Suprapubic skin (tissue), 4 donors: ENCODE measurements at regions not wholly inside any gene's neighbourhood (a gene's known extent, or its start where the extent isn't known, plus 50 kb on each side); places are given as distances from the start of the nearest gene placed in this dataset.
"Not testable (repeated sequence)": the region's sequence is repeated elsewhere in the genome, so short reads cannot be mapped to it uniquely, and the experiment has no call there.

Source experiments
- POLR2A ChIP-seq, 2 donors: fragments of 450-650 bp; IDR thresholded peaks; one replicate each; pipeline ENCODE4 v1.6.1; 2017; ENCODE audit warnings: antibody characterized with exemption in 2 of 2, mild to moderate bottlenecking in 2 of 2, moderate library complexity in 2 of 2
- POLR2AphosphoS5 ChIP-seq, 3 donors: sonication (generic); formaldehyde crosslinking; IDR thresholded peaks; one replicate each; pipeline ENCODE4 v1.6.1; 2017; ENCODE audit warnings: antibody characterized with exemption in 3 of 3
- TF ChIP-seq, protein P1 (sequence below), 2 donors: fragments of 200-600 bp in 1 of 2; fragments of 450-650 bp in 1 of 2; sonication (generic) in 1 of 2; IDR thresholded peaks; one replicate each; pipeline ENCODE4 v1.5.1; 2016 to 2019; ENCODE audit warnings: antibody characterized with exemption in 2 of 2, mild to moderate bottlenecking in 1 of 2, moderate library complexity in 1 of 2

DNA sequence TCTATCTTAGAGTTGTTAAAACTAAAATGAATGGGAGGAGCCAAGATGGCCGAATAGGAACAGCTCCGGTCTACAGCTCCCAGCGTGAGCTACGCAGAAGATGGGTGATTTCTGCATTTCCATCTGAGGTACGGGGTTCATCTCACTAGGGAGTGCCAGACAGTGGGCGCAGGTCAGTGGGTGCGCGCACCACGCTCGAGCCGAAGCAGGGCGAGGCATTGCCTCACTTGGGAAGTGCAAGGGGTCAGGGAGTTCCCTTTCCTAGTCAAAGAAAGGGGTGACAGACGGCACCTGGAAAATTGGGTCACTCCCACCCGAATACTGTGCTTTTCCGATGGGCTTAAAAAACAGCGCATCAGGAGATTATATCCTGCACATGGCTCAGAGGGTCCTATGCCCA is 140.3 kb upstream of the MRPS30 start:
- TF ChIP-seq, protein P1, sequence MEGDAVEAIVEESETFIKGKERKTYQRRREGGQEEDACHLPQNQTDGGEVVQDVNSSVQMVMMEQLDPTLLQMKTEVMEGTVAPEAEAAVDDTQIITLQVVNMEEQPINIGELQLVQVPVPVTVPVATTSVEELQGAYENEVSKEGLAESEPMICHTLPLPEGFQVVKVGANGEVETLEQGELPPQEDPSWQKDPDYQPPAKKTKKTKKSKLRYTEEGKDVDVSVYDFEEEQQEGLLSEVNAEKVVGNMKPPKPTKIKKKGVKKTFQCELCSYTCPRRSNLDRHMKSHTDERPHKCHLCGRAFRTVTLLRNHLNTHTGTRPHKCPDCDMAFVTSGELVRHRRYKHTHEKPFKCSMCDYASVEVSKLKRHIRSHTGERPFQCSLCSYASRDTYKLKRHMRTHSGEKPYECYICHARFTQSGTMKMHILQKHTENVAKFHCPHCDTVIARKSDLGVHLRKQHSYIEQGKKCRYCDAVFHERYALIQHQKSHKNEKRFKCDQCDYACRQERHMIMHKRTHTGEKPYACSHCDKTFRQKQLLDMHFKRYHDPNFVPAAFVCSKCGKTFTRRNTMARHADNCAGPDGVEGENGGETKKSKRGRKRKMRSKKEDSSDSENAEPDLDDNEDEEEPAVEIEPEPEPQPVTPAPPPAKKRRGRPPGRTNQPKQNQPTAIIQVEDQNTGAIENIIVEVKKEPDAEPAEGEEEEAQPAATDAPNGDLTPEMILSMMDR (IDR thresholded peaks at IDR 0.05), result not testable (repeated sequence)
- not testable (repeated sequence) for TF ChIP-seq POLR2A, POLR2AphosphoS5 (IDR thresholded peaks at IDR 0.05)
